GM18909 (cell line): ENCODE measurements at regions not wholly inside any gene's neighbourhood (a gene's known extent, or its start where the extent isn't known, plus 50 kb on each side); places are given as distances from the start of the nearest gene placed in this dataset.

Experiments used
- ATAC-seq: cut with Tn5 transposase; IDR thresholded peaks from one replicate; pipeline ENCODE4 v1.9.1; 2021; ENCODE audit warnings: mild to moderate bottlenecking; ENCODE audit not compliant: unreplicated experiment, poor library complexity

GRCh38 chrX:150161193-150161592 lies 201.9 kb upstream of the MAMLD1 start:
- ATAC-seq = no peak

- ATAC-seq = no peak
Measured at GRCh38 chrX:150162141-150162540, 201.0 kb upstream of the MAMLD1 start.

GRCh38 chrX:150163221-150163930 lies 199.7 kb upstream of the MAMLD1 start:
- no peak for ATAC-seq

- ATAC-seq = no peak
Measured at GRCh38 chrX:150163956-150164726, 199.0 kb upstream of the MAMLD1 start.

GRCh38 chrX:150164971-150165600 lies 198.0 kb upstream of the MAMLD1 start:
- ATAC-seq = no peak

- no peak for ATAC-seq
Measured at GRCh38 chrX:150165776-150166610, 197.1 kb upstream of the MAMLD1 start.

GRCh38 chrX:150167482-150168324 lies 195.4 kb upstream of the MAMLD1 start:
- no peak for ATAC-seq

GRCh38 chrX:150182161-150182560 lies 181.0 kb upstream of the MAMLD1 start:
- ATAC-seq = no peak

- no peak for ATAC-seq
Measured at GRCh38 chrX:150184491-150184890, 178.6 kb upstream of the MAMLD1 start.

GRCh38 chrX:150185766-150186165 lies 177.4 kb upstream of the MAMLD1 start:
- ATAC-seq = no peak

- ATAC-seq = no peak
Measured at GRCh38 chrX:150192816-150193215, 170.3 kb upstream of the MAMLD1 start.

GRCh38 chrX:150196285-150196684 lies 166.8 kb upstream of the MAMLD1 start:
- ATAC-seq = no peak

- no peak for ATAC-seq
Measured at GRCh38 chrX:150197388-150197787, 165.7 kb upstream of the MAMLD1 start.

GRCh38 chrX:150198776-150199175 lies 164.3 kb upstream of the MAMLD1 start:
- ATAC-seq = no peak

- ATAC-seq = no peak
Measured at GRCh38 chrX:150199181-150199580, 163.9 kb upstream of the MAMLD1 start.

GRCh38 chrX:150199803-150200202 lies 163.3 kb upstream of the MAMLD1 start:
- ATAC-seq = no peak

GRCh38 chrX:150200361-150200760 lies 162.8 kb upstream of the MAMLD1 start:
- no peak for ATAC-seq

GRCh38 chrX:150200820-150201287 lies 162.3 kb upstream of the MAMLD1 start:
- peak; percentile 99 for ATAC-seq

GRCh38 chrX:150201391-150201790 lies 161.7 kb upstream of the MAMLD1 start:
- ATAC-seq = no peak
